H1 (cell line): ENCODE measurements at regions not wholly inside any gene's neighbourhood (a gene's known extent, or its start where the extent isn't known, plus 50 kb on each side); places are given as distances from the start of the nearest gene placed in this dataset.

Experiments
- CTCF ChIA-PET: fragments of 300-600 bp; sonication (Branson Sonifier 250); formaldehyde crosslinking; loops from one replicate; lab custom pipeline; 2021; ENCODE audit not compliant: partially characterized antibody; lab: Charles Lee
- POLR2A ChIA-PET: fragments of 300-600 bp; sonication (Branson Sonifier 250); formaldehyde crosslinking; loops from one replicate; lab custom pipeline; 2021; ENCODE audit warnings: inconsistent platforms; ENCODE audit not compliant: partially characterized antibody; lab: Charles Lee
- DNase-seq, 2 experiments: peaks; one replicate each; pipeline versions ENCODE4 v3.0.0 to v3.0.0-alpha.2; 2010 to 2022; ENCODE audit warnings: low spot score in 2 of 2, low read depth in 1 of 2, mixed read lengths in 1 of 2
- FAIRE-seq: peaks from 2 replicates; lab custom pipeline; 2011; peaks lifted over from hg19 to GRCh38; lab: Jason Lieb, UNC
- H2AFZ ChIP-seq: 2 replicates; pipeline ENCODE4 v1.8.1; 2012; ENCODE audit warnings: low read length, inconsistent platforms
- H2AK5ac ChIP-seq: 2 replicates; pipeline ENCODE4 v1.6.1; 2013; ENCODE audit warnings: low read depth, low read length
- H2BK120ac ChIP-seq: replicated peaks from 2 replicates; pipeline ENCODE3; 2013; ENCODE audit warnings: low read depth, low read length, inconsistent platforms
- H2BK12ac ChIP-seq: 2 replicates; pipeline ENCODE4 v1.6.1; 2013; ENCODE audit warnings: low read depth, low read length
- H2BK15ac ChIP-seq: 2 replicates; pipeline ENCODE4 v1.6.1; 2013; ENCODE audit warnings: low read length
- H2BK20ac ChIP-seq: 2 replicates; pipeline ENCODE4 v1.6.1; 2013; ENCODE audit warnings: low read length
- H2BK5ac ChIP-seq: 2 replicates; pipeline ENCODE4 v1.6.1; 2013; ENCODE audit warnings: low read depth, low read length
- H3K14ac ChIP-seq: 2 replicates; pipeline ENCODE4 v1.6.1; 2013; ENCODE audit warnings: inconsistent platforms; ENCODE audit not compliant: insufficient read length
- H3K18ac ChIP-seq: 2 replicates; pipeline ENCODE4 v1.6.1; 2013; ENCODE audit warnings: low read length; ENCODE audit errors: extremely low read depth
- H3K23ac ChIP-seq: 2 replicates; pipeline ENCODE4 v1.6.1; 2013; ENCODE audit warnings: inconsistent platforms; ENCODE audit not compliant: insufficient read length
- H3K23me2 ChIP-seq: 2 replicates; pipeline ENCODE4 v1.6.1; 2013; ENCODE audit warnings: low read depth, low read length
- H3K27ac ChIP-seq: 2 replicates; pipeline ENCODE4 v1.6.1; 2011; ENCODE audit warnings: low read depth, low read length, inconsistent platforms
- H3K27me3 ChIP-seq, 4 experiments: replicated peaks in 1 of 4; 1 replicate in 1 of 4; 2 replicates in 3 of 4; pipeline versions ENCODE4 v1.6.1 to v1.8.1; 2011 to 2013; ENCODE audit warnings: low read length in 3 of 4, mild to moderate bottlenecking in 3 of 4, inconsistent platforms in 2 of 4, mixed read lengths in 2 of 4, moderate library complexity in 1 of 4; ENCODE audit not compliant: control insufficient read depth in 3 of 4, insufficient read depth in 3 of 4; ENCODE audit errors: extremely low read depth in 1 of 4
- H3K36me3 ChIP-seq, 4 experiments: 2 replicates each; pipeline versions ENCODE4 v1.6.1 to v1.8.1; 2011 to 2013; ENCODE audit warnings: mild to moderate bottlenecking in 4 of 4, low read length in 3 of 4, moderate library complexity in 2 of 4, control low read depth in 1 of 4, inconsistent platforms in 1 of 4; ENCODE audit not compliant: insufficient read depth in 4 of 4, control insufficient read depth in 2 of 4
- H3K4ac ChIP-seq: replicated peaks from 2 replicates; pipeline ENCODE3; 2013; ENCODE audit warnings: low read length, low read depth, mixed read lengths, inconsistent platforms; ENCODE audit not compliant: insufficient read length
- H3K4me1 ChIP-seq, 4 experiments: replicated peaks in 1 of 4; 1 replicate in 1 of 4; 2 replicates in 3 of 4; pipeline versions ENCODE4 v1.6.1 to v1.8.1; 2011 to 2013; ENCODE audit warnings: low read length in 3 of 4, inconsistent platforms in 2 of 4, mixed read lengths in 1 of 4; ENCODE audit not compliant: insufficient read depth in 4 of 4, control insufficient read depth in 3 of 4
- H3K4me2 ChIP-seq, 2 experiments: 2 replicates each; pipeline versions ENCODE4 v1.6.1 to v1.8.1; 2011 to 2013; ENCODE audit warnings: low read depth in 2 of 2, low read length in 2 of 2, control low read depth in 1 of 2, inconsistent platforms in 1 of 2, mild to moderate bottlenecking in 1 of 2; ENCODE audit not compliant: insufficient read depth in 1 of 2
- H3K4me3 ChIP-seq, 4 experiments: fragments of 200-600, 300-600 bp in 1 of 4; sonication (generic), shearing (Covaris generic), sonication (Bioruptor Twin) in 1 of 4; 2 replicates each; pipeline versions ENCODE4 v1.5.1 to v1.8.1; 2011 to 2016; ENCODE audit warnings: low read length in 4 of 4, low read depth in 3 of 4, control low read depth in 2 of 4, inconsistent platforms in 2 of 4, mild to moderate bottlenecking in 2 of 4, mixed read lengths in 1 of 4, moderate library complexity in 1 of 4; ENCODE audit not compliant: insufficient read depth in 2 of 4; ENCODE audit errors: extremely low read depth in 1 of 4
- H3K56ac ChIP-seq: replicated peaks from 2 replicates; pipeline ENCODE3; 2013; ENCODE audit warnings: low read depth, mild to moderate bottlenecking, mixed read lengths, low read length, inconsistent platforms; ENCODE audit not compliant: insufficient read length
- H3K79me1 ChIP-seq: 2 replicates; pipeline ENCODE4 v1.6.1; 2013; ENCODE audit warnings: low read depth, low read length, control low read depth
- H3K79me2 ChIP-seq, 2 experiments: 2 replicates each; pipeline versions ENCODE4 v1.6.1 to v1.8.1; 2012 to 2013; ENCODE audit warnings: low read length in 2 of 2, mild to moderate bottlenecking in 2 of 2, inconsistent platforms in 1 of 2; ENCODE audit not compliant: insufficient read depth in 2 of 2, control insufficient read depth in 1 of 2
- H3K9ac ChIP-seq, 4 experiments: replicated peaks in 1 of 4; 1 replicate in 1 of 4; 2 replicates in 3 of 4; pipeline versions ENCODE4 v1.6.1 to v1.8.1; 2011 to 2013; ENCODE audit warnings: low read depth in 3 of 4, low read length in 3 of 4, control low read depth in 2 of 4, mild to moderate bottlenecking in 2 of 4, moderate library complexity in 2 of 4, inconsistent platforms in 1 of 4; ENCODE audit errors: extremely low read depth in 1 of 4
- H3K9me3 ChIP-seq, 2 experiments: 2 replicates each; pipeline versions ENCODE4 v1.6.1 to v1.8.1; 2012 to 2013; ENCODE audit warnings: mild to moderate bottlenecking in 2 of 2, moderate library complexity in 2 of 2, control low read depth in 1 of 2, inconsistent platforms in 1 of 2, low read depth in 1 of 2, low read length in 1 of 2, mixed read lengths in 1 of 2; ENCODE audit not compliant: insufficient read depth in 2 of 2
- H4K20me1 ChIP-seq, 2 experiments: replicated peaks in 1 of 2; 2 replicates each; pipeline versions ENCODE3 to v1.8.1; 2011 to 2013; ENCODE audit warnings: inconsistent platforms in 2 of 2, low read length in 2 of 2, mild to moderate bottlenecking in 1 of 2; ENCODE audit not compliant: insufficient read depth in 2 of 2, control insufficient read depth in 1 of 2
- H4K5ac ChIP-seq: 2 replicates; pipeline ENCODE4 v1.6.1; 2013; ENCODE audit warnings: low read length, low read depth, mixed read lengths, inconsistent platforms; ENCODE audit not compliant: insufficient read length
- H4K8ac ChIP-seq: 2 replicates; pipeline ENCODE4 v1.8.0; 2013; ENCODE audit warnings: mild to moderate bottlenecking, moderate library complexity, low read length, inconsistent platforms; ENCODE audit not compliant: insufficient read depth; ENCODE audit errors: extremely low read depth
- H4K91ac ChIP-seq: replicated peaks from 2 replicates; pipeline ENCODE3; 2013; ENCODE audit warnings: low read length, mixed read lengths, inconsistent platforms; ENCODE audit not compliant: insufficient read length
- ASH2L ChIP-seq: fragments of 200-600, 300-600 bp; sonication (generic); IDR thresholded peaks from one replicate; pipeline ENCODE4 v1.7.1; 2017; ENCODE audit warnings: low read length
- BRCA1 ChIP-seq: IDR thresholded peaks from 2 replicates; pipeline ENCODE4 v1.6.1; 2012; ENCODE audit warnings: low read depth, low read length, improper control_type of control experiment
- CHD1 ChIP-seq: IDR thresholded peaks from 2 replicates; pipeline ENCODE4 v1.6.1; 2012; ENCODE audit warnings: low read depth, low read length, improper control_type of control experiment
- E2F6 ChIP-seq: IDR thresholded peaks from 2 replicates; pipeline ENCODE4 v1.6.1; 2012; ENCODE audit warnings: inconsistent platforms
- EP300 ChIP-seq, 2 experiments: IDR thresholded peaks; 1 replicate in 1 of 2; 2 replicates in 1 of 2; pipeline ENCODE4 v1.6.1; 2011 to 2012; ENCODE audit warnings: low read depth in 2 of 2, low read length in 2 of 2, mild to moderate bottlenecking in 2 of 2, borderline replicate concordance in 1 of 2, inconsistent platforms in 1 of 2, moderate library complexity in 1 of 2
- EZH2 ChIP-seq: fragments of 200-600 bp; sonication (generic); IDR thresholded peaks from 2 replicates; pipeline ENCODE4 v1.7.1; 2012; ENCODE audit warnings: low read depth, mild to moderate bottlenecking, moderate library complexity, low read length, inconsistent platforms; ENCODE audit not compliant: severe bottlenecking
- FOSL1 ChIP-seq: IDR thresholded peaks from 2 replicates; pipeline ENCODE4 v1.6.1; 2011; ENCODE audit warnings: mild to moderate bottlenecking, low read depth, low read length, moderate library complexity; ENCODE audit not compliant: insufficient read depth
- KDM5A ChIP-seq: fragments of 200-600 bp; IDR thresholded peaks from 2 replicates; pipeline ENCODE4 v1.7.1; 2012; ENCODE audit warnings: mild to moderate bottlenecking, low read length, inconsistent platforms, mixed read lengths
- POLR2AphosphoS5 ChIP-seq: IDR thresholded peaks from 2 replicates; pipeline ENCODE4 v1.6.1; 2011; ENCODE audit warnings: low read depth, low read length
- RBBP5 ChIP-seq: IDR thresholded peaks from 2 replicates; pipeline ENCODE4 v1.7.1; 2012; ENCODE audit warnings: low read depth, mild to moderate bottlenecking, inconsistent platforms, low read length, moderate library complexity, borderline replicate concordance
- RNF2 ChIP-seq: fragments of 200-900, 300-1000 bp; sonication (generic); IDR thresholded peaks from 2 replicates; pipeline ENCODE4 v1.7.1; 2016; ENCODE audit warnings: borderline replicate concordance, low read depth, mild to moderate bottlenecking, antibody characterized with exemption, low read length; ENCODE audit not compliant: poor library complexity, severe bottlenecking; ENCODE audit errors: missing control alignments
- SIRT6 ChIP-seq: IDR thresholded peaks from one replicate; pipeline ENCODE4 v1.7.1; 2012; ENCODE audit warnings: low read length, inconsistent platforms
- SIX5 ChIP-seq: IDR thresholded peaks from 2 replicates; pipeline ENCODE4 v1.6.1; 2011; ENCODE audit warnings: mild to moderate bottlenecking, low read depth, low read length
- SP4 ChIP-seq: IDR thresholded peaks from 2 replicates; pipeline ENCODE4 v1.6.1; 2012; ENCODE audit warnings: low read length, inconsistent platforms
- TAF1 ChIP-seq: IDR thresholded peaks from 2 replicates; pipeline ENCODE4 v1.6.1; 2011; ENCODE audit warnings: mild to moderate bottlenecking, low read depth, low read length
- WGBS, 2 experiments: shearing (Covaris generic) in 1 of 2; methylation state at CpG; one replicate each; pipeline versions ENCODE4 v1.1.6 to v1.1.7; 2013 to 2015; ENCODE audit warnings: low lambda C conversion rate in 2 of 2, mixed read lengths in 2 of 2, inconsistent platforms in 1 of 2, low coverage in 1 of 2, missing lambda C conversion rate in 1 of 2; ENCODE audit not compliant: insufficient replicate concordance in 2 of 2, insufficient coverage in 1 of 2, insufficient read length in 1 of 2; ENCODE audit errors: extremely low coverage in 1 of 2, missing lambda C conversion rate in 1 of 2; 5-methylcytosine and 5-hydroxymethylcytosine counted together

- no peak overlapping the region for H3K9ac ChIP-seq
- H3K23ac ChIP-seq = no peak overlapping the region
- H3K36me3 ChIP-seq = no peaks in the 10 kb centered on the region
- H3K4me2 ChIP-seq = no peak overlapping the region
- H2BK15ac ChIP-seq = no peak overlapping the region
- no peak overlapping the region for H4K8ac ChIP-seq
- H3K4ac ChIP-seq = no peak overlapping the region
- no peak overlapping the region for H2AFZ ChIP-seq
- no peak overlapping the region for H3K14ac ChIP-seq
- POLR2A ChIA-PET = no interaction called here
- no peaks in the 10 kb centered on the region for H3K79me2 ChIP-seq
- H2AK5ac ChIP-seq = no peak overlapping the region
- H3K18ac ChIP-seq = no peak overlapping the region
- TF ChIP-seq SIX5 = no peak
- TF ChIP-seq E2F6 = no peak
- TF ChIP-seq ASH2L = no peak
- TF ChIP-seq CHD1 = no peak
- TF ChIP-seq TAF1 = no peak
- TF ChIP-seq BRCA1 = no peak
- no peak for TF ChIP-seq SIRT6
- TF ChIP-seq FOSL1 = no peak
- TF ChIP-seq SP4 = no peak
- no peak for TF ChIP-seq EZH2
- no peak for TF ChIP-seq KDM5A
- no peak for TF ChIP-seq RBBP5
- no peak for TF ChIP-seq POLR2AphosphoS5
- TF ChIP-seq RNF2 = no peak
- TF ChIP-seq EP300 (IDR thresholded peaks at IDR 0.05; ENCODE audit: borderline replicate concordance in 1 of 2, low read depth in 2 of 2, low read length in 2 of 2) = no peak
- TF ChIP-seq, all 59 proteins: peak for 0
- H4K5ac ChIP-seq = no peak overlapping the region
- no peak overlapping the region for H4K91ac ChIP-seq
- no peak overlapping the region for H3K27ac ChIP-seq
- H3K56ac ChIP-seq = no peak overlapping the region
- no peaks in the 10 kb centered on the region for H4K20me1 ChIP-seq
- 98% methylated on average over 5 of the region's 5 CpGs; no CpG with 5 or more reads in 1 of the 2 experiments for WGBS, 2 experiments
- H3K4me1 ChIP-seq = no peaks in the 10 kb centered on the region
- DNase-seq (no peak), FAIRE-seq (no peak)
- H3K9me3 ChIP-seq = no peaks in the 10 kb centered on the region
- no peak overlapping the region for H2BK20ac ChIP-seq
- H2BK12ac ChIP-seq = no peak overlapping the region
- no peak overlapping the region for H3K4me3 ChIP-seq
- CTCF ChIA-PET = interaction anchor here (0.7 to 1.6 kb wide), 3 partner anchors 11 to 18 kb away, joined by 3 to 4 read pairs (median 3); no protein-coding TSS in a partner anchor
- no peaks in the 10 kb centered on the region for H3K23me2 ChIP-seq
- H2BK5ac ChIP-seq = no peak overlapping the region
- H3K79me1 ChIP-seq = no peaks in the 10 kb centered on the region
- no peak overlapping the region for H2BK120ac ChIP-seq
- no peaks in the 10 kb centered on the region for H3K27me3 ChIP-seq
These were observed 499.9 kb downstream of the TFAP2A start for GRCh38 chr6:9914951-9915350.
